Fibroblast of the aortic adventitia (primary cell): ENCODE measurements at regions not wholly inside any gene's neighbourhood (a gene's known extent, or its start where the extent isn't known, plus 50 kb on each side); places are given as distances from the start of the nearest gene placed in this dataset.

Experiments used
- DNase-seq: peaks from one replicate; pipeline ENCODE4 v3.0.0-alpha.2; 2010; ENCODE audit warnings: low read depth
- H3K4me3 ChIP-seq: 2 replicates; pipeline ENCODE4 v1.5.1; 2011; ENCODE audit warnings: low read depth, mild to moderate bottlenecking, control low read depth, low read length, moderate library complexity
- CTCF ChIP-seq: IDR thresholded peaks from 2 replicates; pipeline ENCODE4 v1.5.1; 2011; ENCODE audit warnings: mild to moderate bottlenecking, low read length, control low read depth, inconsistent platforms; ENCODE audit not compliant: insufficient read depth

- no peak for DNase-seq
- TF ChIP-seq CTCF: no peak
- H3K4me3 ChIP-seq: no peak overlapping the region
Observed at GRCh38 chr4:14359991-14360390, 642.3 kb upstream of the CPEB2 start.

- no peak overlapping the region for H3K4me3 ChIP-seq
- no peak for DNase-seq
- TF ChIP-seq CTCF: no peak
Observed at GRCh38 chr4:14361084-14361483, 641.2 kb upstream of the CPEB2 start.

GRCh38 chr4:14362385-14362784 is 639.9 kb upstream of the CPEB2 start:
- no peak for TF ChIP-seq CTCF
- DNase-seq: no peak
- H3K4me3 ChIP-seq: no peak overlapping the region

- TF ChIP-seq CTCF: no peak
- no peak for DNase-seq
- no peak overlapping the region for H3K4me3 ChIP-seq
Observed at GRCh38 chr4:14364953-14365536, 637.2 kb upstream of the CPEB2 start.

GRCh38 chr4:14368391-14368790 is 633.9 kb upstream of the CPEB2 start:
- no peak overlapping the region for H3K4me3 ChIP-seq
- DNase-seq: no peak
- no peak for TF ChIP-seq CTCF

GRCh38 chr4:14371131-14371530 is 631.1 kb upstream of the CPEB2 start:
- no peak overlapping the region for H3K4me3 ChIP-seq
- no peak for TF ChIP-seq CTCF
- no peak for DNase-seq

- DNase-seq: peak; percentile 15
- H3K4me3 ChIP-seq: no peak overlapping the region
- TF ChIP-seq CTCF: no peak
Observed at GRCh38 chr4:14375816-14376215, 626.5 kb upstream of the CPEB2 start.
